Breast epithelium (tissue), 4 donors: ENCODE measurements at regions not wholly inside any gene's neighbourhood (a gene's known extent, or its start where the extent isn't known, plus 50 kb on each side); places are given as distances from the start of the nearest gene placed in this dataset.

Experiments used
- DNase-seq, 2 donors: peaks; one replicate each; pipeline ENCODE4 v3.0.0-alpha.2; 2019; ENCODE audit warnings: low spot score in 2 of 2
- H3K27ac ChIP-seq, 2 donors: fragments of 200-600 bp; sonication (generic) in 1 of 2; one replicate each; pipeline ENCODE4 v1.5.1; 2016 to 2019; ENCODE audit warnings: mild to moderate bottlenecking in 1 of 2
- H3K27me3 ChIP-seq, 2 donors: fragments of 200-600 bp; sonication (generic) in 1 of 2; one replicate each; pipeline versions ENCODE4 v1.5.1 to v1.6.0; 2017 to 2019; ENCODE audit warnings: control low read depth in 1 of 2, mild to moderate bottlenecking in 1 of 2
- H3K36me3 ChIP-seq: fragments of 200-600 bp; one replicate; pipeline ENCODE4 v1.5.1; 2019
- H3K4me1 ChIP-seq, 2 donors: fragments of 200-600 bp; sonication (generic); one replicate each; pipeline ENCODE4 v1.5.1; 2016 to 2019; ENCODE audit warnings: control low read depth in 1 of 2
- H3K4me3 ChIP-seq, 3 donors: fragments of 200-600 bp; sonication (generic); 1 replicate in 2 of 3; 2 replicates in 1 of 3; pipeline ENCODE4 v1.5.1; 2016 to 2019; ENCODE audit warnings: mild to moderate bottlenecking in 3 of 3, moderate library complexity in 2 of 3
- H3K9me3 ChIP-seq, 2 donors: fragments of 200-600 bp; sonication (generic) in 1 of 2; one replicate each; pipeline ENCODE4 v1.5.1; 2016 to 2019; ENCODE audit warnings: control low read depth in 1 of 2
- CTCF ChIP-seq, 3 donors: fragments of 450-650 bp; IDR thresholded peaks; one replicate each; pipeline ENCODE4 v1.5.1; 2016 to 2017; ENCODE audit warnings: antibody characterized with exemption in 3 of 3, mild to moderate bottlenecking in 3 of 3, moderate library complexity in 3 of 3
- POLR2A ChIP-seq: fragments of 450-650 bp; IDR thresholded peaks from one replicate; pipeline ENCODE4 v1.6.1; 2016; ENCODE audit warnings: antibody characterized with exemption, mild to moderate bottlenecking, moderate library complexity
- POLR2AphosphoS5 ChIP-seq, 3 donors: sonication (generic); formaldehyde crosslinking; IDR thresholded peaks; one replicate each; pipeline ENCODE4 v1.6.1; 2017; ENCODE audit warnings: antibody characterized with exemption in 3 of 3
- intact Hi-C: fragments of 100-400 bp; cut with DNase I; formaldehyde crosslinking; loops from one replicate; pipeline ENCODE4 v1.15.1; 2023; ENCODE audit warnings: low total_unique reads

- Histone ChIP-seq H3K9me3 (no peaks in the 10 kb centered on the region), H3K4me1 (no peaks in the 10 kb centered on the region), H3K36me3 (no peaks in the 10 kb centered on the region), H3K27ac (no peak overlapping the region), H3K4me3 (no peak overlapping the region), H3K27me3 (no peaks in the 10 kb centered on the region)
- intact Hi-C loops: no loop called here
- no peak for DNase-seq
- TF ChIP-seq POLR2AphosphoS5 (IDR thresholded peaks at IDR 0.05): no peak
- no peak for TF ChIP-seq POLR2A
- TF ChIP-seq CTCF (IDR thresholded peaks at IDR 0.05): no peak
These were observed 126.8 kb upstream of the TNR start for GRCh38 chr1:175870217-175870616.

GRCh38 chr1:175866776-175867175 lies 123.4 kb upstream of the TNR start:
- TF ChIP-seq POLR2A (no peak), POLR2AphosphoS5 (IDR thresholded peaks at IDR 0.05) (no peak), CTCF (IDR thresholded peaks at IDR 0.05) (no peak)
- Histone ChIP-seq H3K4me1 (no peaks in the 10 kb centered on the region), H3K9me3 (no peaks in the 10 kb centered on the region), H3K27me3 (no peaks in the 10 kb centered on the region), H3K4me3 (no peak overlapping the region), H3K36me3 (no peaks in the 10 kb centered on the region), H3K27ac (no peak overlapping the region)
- DNase-seq: no peak
- intact Hi-C loops: no loop called here

- intact Hi-C loops: no loop called here
These were observed 121.8 kb upstream of the TNR start for GRCh38 chr1:175865041-175865766.

DNA sequence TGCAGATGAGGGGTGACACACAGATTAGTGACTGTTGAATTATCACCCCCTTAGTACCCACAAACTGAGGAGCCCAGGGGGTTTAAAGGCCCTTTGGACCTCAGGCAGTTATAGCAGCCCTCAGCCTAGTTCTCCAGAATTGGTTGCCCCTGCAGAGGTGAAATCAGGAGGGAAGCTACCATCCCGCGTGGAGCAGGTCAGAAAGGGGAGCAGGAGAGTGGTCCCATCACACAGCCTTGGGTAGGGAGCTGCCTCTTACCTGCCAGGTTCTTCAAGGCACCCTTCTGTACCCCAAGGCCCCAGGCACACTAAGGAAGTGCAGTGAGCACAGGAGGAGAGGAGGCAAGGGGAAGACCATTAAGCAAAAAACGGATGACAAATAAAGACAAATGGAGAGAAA lies 121.2 kb upstream of the TNR start:
- no peak overlapping the region for H3K27ac ChIP-seq
- no peak for TF ChIP-seq POLR2AphosphoS5 (IDR thresholded peaks at IDR 0.05)
- TF ChIP-seq CTCF (IDR thresholded peaks at IDR 0.05): no peak
- no peak for TF ChIP-seq POLR2A

More at GRCh38 chr1:175865041-175865766, 121.8 kb upstream of the TNR start:
- no peak overlapping the region for H3K27ac ChIP-seq
- DNase-seq: no peak
- TF ChIP-seq POLR2AphosphoS5 (IDR thresholded peaks at IDR 0.05) (no peak), POLR2A (no peak), CTCF (IDR thresholded peaks at IDR 0.05) (no peak)
- H3K9me3 ChIP-seq: no peaks in the 10 kb centered on the region
- no peak overlapping the region for H3K4me3 ChIP-seq
- H3K27me3 ChIP-seq: no peaks in the 10 kb centered on the region
- no peaks in the 10 kb centered on the region for H3K4me1 ChIP-seq
- no peaks in the 10 kb centered on the region for H3K36me3 ChIP-seq

GRCh38 chr1:175864183-175864582 lies 120.8 kb upstream of the TNR start:
- Histone ChIP-seq H3K36me3 (no peaks in the 10 kb centered on the region), H3K27ac (no peak overlapping the region), H3K27me3 (no peaks in the 10 kb centered on the region), H3K9me3 (no peaks in the 10 kb centered on the region), H3K4me3 (no peak overlapping the region), H3K4me1 (no peaks in the 10 kb centered on the region)
- no peak for DNase-seq
- TF ChIP-seq POLR2A (no peak), POLR2AphosphoS5 (IDR thresholded peaks at IDR 0.05) (no peak), CTCF (IDR thresholded peaks at IDR 0.05) (no peak)
- intact Hi-C loops: no loop called here

More for the DNA sequence above, 121.2 kb upstream of the TNR start:
- Histone ChIP-seq H3K4me1 (no peaks in the 10 kb centered on the region), H3K27me3 (no peaks in the 10 kb centered on the region), H3K9me3 (no peaks in the 10 kb centered on the region), H3K4me3 (no peak overlapping the region), H3K36me3 (no peaks in the 10 kb centered on the region)
- DNase-seq: no peak
- intact Hi-C loops: no loop called here
